ENCODE measurements at regions not wholly inside any gene's neighbourhood (a gene's known extent, or its start where the extent isn't known, plus 50 kb on each side); places are given as distances from the start of the nearest gene placed in this dataset.

- DNase-seq (ENCODE audit: low read depth in 3 of 3), result no peak
These were observed 193.2 kb upstream of the MAP3K1 start for GRCh38 chr5:56622141-56622540.

- DNase-seq (ENCODE audit: low read depth in 3 of 3), result no peak
These were observed 194.3 kb upstream of the MAP3K1 start for GRCh38 chr5:56620903-56621677.

DNA sequence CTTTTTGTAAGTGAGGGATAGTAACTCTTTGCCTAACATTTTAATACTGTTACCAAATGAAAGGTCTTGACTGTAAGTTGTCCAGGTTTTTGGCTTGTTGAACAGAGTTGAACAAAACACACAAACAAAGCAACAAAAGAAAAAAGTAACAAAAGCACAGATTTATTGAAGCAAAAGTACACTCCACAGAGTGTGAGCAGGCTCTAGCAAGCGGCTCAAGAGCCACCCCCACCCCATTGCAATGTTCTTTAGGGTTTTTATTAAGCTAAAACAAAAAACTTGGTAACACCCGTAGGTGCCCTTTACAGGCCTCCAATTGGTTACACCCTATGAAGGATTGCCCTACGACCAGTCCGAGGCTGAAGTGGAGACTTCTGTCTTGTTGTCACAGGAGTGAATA lies 197.4 kb upstream of the MAP3K1 start:
- no peak for DNase-seq (ENCODE audit: low read depth in 3 of 3)

DNA sequence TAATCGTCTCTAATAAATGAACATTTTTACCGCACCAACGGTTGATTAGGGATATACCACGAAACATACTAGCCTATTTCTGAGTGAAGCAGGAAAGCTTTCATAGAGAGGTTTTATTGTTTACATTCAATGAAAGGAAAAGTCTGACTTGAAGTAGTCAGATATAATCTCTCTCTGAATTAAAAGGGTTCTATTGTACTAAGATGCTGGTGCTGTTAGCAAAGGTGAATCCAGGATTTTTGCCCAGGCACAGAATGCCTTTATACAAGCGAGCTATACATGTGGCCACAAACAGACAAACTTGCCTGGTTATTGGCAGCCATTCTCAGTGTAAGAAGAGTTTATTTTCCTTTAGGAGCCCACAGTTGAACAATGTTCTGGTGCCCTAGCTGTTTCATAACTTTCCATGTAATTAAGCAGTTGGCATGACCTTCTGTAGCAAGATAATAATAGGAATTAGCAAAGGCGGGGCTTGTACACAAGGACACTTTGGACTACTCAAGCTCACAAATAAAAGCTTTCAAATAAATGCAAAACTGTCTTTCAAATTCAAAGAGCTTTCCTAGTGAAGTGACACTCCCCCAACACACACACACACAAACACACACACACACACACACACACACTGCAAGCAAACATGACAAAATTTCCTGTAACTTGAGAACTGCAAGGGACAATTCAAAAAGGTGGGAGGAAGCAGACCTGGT lies 198.7 kb upstream of the MAP3K1 start:
- no peak for DNase-seq (ENCODE audit: low read depth in 3 of 3)

DNA sequence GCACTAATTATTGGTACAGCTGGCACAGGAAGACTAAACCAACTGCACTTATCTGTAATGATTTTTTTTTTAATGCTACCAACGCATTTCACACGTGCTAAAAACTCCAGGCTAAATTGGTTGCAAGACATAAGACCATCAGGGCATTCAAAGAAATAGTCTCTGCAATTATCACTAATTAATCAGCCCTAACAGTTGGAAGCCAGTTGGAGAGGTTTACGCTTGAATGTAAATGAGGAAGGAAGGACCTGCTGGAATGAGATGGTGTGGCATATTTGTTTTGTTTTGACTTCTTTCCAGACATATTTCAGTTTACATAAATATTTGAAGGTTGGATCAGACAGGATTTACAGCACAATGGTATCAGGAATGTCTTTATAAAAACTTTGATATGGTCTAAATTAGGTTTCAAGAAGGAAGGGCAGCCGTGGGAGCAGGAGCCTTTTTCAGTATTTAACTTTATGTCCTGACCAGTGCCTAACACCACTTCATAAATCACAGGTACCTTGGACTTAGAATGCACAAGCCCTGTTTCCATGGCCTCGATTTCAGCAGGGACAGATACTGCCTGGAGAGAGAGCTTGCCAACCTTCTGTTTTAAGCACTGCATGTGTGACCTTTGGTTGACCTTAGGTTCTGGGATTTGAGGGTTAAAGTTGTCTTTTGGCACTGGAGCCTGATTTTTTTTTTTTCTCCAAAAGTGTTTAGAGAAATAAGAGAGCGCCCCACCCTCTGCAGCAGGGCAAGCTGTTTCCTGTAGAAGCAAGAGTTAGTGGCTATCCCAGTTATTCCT lies 199.8 kb upstream of the MAP3K1 start:
- no peak for DNase-seq (ENCODE audit: low read depth in 3 of 3)

- peak in 1 of 3 experiments; percentile 6 for DNase-seq (ENCODE audit: low read depth in 3 of 3)
These were observed 202.6 kb upstream of the MAP3K1 start for GRCh38 chr5:56612759-56613158.

DNA sequence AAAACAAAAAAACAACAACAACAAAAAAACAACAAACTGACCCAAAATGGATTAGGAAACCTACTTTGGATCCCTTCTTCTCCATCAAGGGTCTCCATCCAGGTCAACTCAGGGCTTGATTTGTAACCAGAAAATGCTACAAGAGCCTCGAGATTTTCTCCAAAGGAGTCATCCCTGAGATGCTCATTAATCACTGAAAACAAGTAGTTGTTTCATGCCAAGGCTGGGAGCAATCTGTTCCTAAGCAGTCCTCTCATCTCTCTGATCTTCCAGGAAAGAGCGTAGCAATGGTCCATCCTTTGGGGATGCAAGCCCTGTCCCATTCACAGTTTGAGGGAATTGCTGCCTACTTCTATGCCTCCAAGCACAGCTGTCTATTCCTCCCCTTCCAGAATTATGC lies 203.0 kb upstream of the MAP3K1 start:
- DNase-seq (ENCODE audit: low read depth in 3 of 3), result no peak

DNA sequence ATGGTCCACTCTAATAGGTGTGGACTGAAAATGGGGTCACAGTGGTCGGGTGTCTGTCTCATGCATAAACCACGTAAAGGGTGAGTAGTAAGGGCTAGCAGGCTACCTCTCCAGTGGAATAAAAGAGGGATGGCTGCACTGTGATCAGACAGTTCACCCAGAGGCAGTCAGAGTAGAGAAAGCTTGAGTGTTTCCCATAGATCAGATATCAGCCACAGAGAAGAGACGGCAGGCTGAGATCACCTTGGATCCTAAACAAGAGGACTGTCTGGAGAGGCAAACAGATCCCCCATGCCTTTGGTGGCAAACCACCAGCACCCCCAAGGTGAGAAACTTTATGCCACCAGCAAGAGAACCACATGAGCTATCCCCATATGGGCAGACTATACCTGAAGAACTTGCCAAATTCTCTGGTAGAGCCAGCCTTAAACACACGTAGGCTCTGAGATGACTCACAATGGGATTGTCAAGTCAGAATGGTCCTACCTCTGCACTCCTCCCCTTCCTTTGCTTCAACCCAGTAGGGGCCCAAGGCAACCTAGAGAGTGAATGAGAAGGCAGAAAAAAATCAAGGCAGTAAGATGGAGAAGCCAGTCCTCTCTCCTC lies 205.2 kb upstream of the MAP3K1 start:
- peak in 1 of 3 experiments; percentile 6 for DNase-seq (ENCODE audit: low read depth in 3 of 3)

DNA sequence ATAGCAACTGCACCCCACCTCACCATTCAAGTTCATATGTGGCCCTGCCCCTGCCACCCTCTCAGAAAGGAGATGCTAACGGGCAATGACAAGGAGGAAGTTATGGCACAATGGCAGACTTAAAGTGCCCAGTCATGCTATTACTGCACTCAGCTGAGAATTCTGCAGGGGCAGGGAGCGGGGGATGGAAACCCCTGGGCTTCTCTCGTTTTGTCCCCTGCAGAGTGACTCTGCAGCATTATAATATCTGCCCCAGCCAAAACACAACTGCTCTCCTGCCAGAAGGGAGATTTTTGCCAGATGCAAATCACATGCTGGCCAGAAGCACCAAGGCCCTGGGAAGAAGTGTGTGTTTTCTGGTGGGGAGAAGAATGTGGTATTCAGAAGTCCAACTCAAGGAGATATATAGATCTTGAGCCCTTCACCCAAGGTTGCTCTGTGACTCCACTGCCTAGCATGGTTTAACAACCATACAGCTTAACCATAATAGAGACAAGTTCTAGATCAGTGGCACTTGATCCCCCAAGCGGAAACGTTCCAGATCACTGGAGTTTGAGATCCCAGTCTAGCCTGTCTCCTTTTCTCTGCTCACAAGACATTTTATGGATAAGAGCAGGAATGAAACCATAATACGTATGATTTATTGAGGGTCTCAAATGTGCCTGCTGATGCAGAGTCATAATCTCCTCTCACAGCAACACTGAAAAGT lies 207.0 kb upstream of the MAP3K1 start:
- DNase-seq (ENCODE audit: low read depth in 3 of 3), result no peak

DNA sequence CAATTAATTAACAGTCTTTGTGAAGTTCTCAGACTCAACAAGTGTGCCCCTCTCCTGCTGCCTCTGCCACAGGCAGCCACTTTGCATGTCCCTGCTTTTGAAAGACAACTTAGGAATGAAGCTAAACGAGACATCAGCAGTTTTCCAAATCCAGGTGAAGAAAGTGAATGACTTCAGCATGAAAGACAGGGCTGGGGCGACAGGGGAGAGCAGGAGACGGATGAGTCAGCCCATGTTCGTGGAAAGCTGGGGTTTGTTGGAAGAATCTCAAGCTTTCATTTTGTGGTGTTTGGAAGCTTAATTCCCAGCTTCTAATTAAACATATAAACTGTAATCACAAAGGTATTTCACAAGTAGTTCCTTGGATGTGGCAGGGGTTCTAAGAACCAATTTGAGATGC lies 207.8 kb upstream of the MAP3K1 start:
- DNase-seq (ENCODE audit: low read depth in 3 of 3), result no peak

GRCh38 chr5:56607074-56607473 lies 208.3 kb upstream of the MAP3K1 start:
- no peak for DNase-seq (ENCODE audit: low read depth in 3 of 3)

DNA sequence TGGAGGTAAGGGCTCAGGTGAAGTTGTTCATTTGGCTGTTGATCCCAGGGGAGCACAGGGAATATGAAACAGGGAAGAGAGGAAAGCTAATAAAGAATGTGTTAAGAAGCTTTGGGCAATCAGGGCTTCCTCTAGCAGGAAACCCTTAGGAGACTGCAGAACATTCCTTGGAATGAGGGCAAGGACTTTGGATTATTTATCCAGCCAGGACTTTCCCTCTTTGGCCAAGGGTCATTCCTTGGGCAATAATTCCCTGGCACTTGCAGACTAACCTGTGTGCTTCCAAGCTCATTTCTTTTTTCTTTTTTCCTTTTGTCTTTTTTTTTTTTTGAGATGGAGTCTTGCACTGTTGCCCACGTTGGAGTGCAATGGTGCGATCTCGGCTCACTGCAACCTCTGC lies 209.2 kb upstream of the MAP3K1 start:
- DNase-seq (ENCODE audit: low read depth in 3 of 3), result no peak

DNA sequence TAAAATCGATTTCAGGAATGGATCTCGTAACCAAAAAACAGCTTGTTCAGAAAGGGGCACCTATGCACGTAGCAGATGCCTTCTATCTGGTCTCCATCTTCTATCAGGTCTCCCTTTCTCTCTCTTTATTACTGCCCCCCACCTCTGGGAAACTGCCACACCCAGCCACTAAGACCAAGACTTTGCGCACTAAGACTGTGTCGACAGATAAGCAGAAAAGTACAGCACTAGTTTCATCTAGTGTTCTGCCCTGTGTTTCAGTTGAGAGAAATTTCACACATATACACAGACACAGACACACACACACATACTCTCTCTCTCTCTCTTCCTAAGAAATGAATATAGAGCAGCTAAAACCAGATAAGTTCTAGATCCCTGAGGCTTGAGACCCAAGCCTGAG lies 210.1 kb upstream of the MAP3K1 start:
- no peak for DNase-seq (ENCODE audit: low read depth in 3 of 3)

GRCh38 chr5:56601641-56602071 lies 213.7 kb upstream of the MAP3K1 start:
- DNase-seq (ENCODE audit: low read depth in 3 of 3), result no peak

- no peak for DNase-seq (ENCODE audit: low read depth in 3 of 3)
These were observed 216.4 kb upstream of the MAP3K1 start for GRCh38 chr5:56598941-56599340.

GRCh38 chr5:56596155-56596554 lies 219.2 kb upstream of the MAP3K1 start:
- DNase-seq (ENCODE audit: low read depth in 3 of 3), result no peak

DNA sequence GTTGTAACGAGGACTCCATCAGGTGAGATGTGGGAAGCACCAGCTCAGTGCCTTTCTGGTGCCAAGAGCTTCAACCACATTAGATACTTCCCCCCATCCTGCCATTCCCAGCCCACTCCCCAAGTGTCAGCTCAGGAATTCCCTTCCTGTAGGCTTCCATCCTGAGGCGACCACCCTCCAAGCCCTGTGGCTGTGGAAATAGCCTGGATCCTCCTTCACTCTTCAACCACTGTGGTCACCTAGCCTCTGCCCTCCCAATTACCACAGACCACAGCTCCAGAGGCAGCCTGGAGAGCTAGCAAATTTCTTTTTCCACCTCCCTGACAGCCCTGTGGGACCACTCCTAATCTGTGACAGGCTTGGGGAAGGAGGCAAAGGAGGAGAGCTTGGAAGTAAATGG lies 219.8 kb upstream of the MAP3K1 start:
- DNase-seq (ENCODE audit: low read depth in 3 of 3), result no peak

DNA sequence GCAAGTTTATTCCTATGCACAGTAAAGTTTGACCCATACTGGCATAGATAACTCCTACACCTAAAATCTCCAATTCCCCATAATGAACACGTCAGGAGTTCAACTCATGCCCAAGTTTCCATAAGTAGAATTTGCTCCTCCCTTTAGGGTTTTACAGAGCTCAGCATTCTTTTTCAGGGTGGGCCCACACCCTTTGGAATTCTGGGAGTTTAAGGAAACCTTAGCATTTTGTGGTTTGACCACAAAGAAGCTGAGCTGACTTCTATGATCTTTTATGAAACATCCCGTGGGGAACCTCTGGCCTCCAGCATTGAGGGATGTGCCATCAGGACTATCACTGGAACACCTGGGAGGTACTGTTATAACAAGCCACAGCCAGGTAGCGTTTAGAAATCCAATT lies 220.6 kb upstream of the MAP3K1 start:
- DNase-seq (ENCODE audit: low read depth in 3 of 3), result no peak

DNA sequence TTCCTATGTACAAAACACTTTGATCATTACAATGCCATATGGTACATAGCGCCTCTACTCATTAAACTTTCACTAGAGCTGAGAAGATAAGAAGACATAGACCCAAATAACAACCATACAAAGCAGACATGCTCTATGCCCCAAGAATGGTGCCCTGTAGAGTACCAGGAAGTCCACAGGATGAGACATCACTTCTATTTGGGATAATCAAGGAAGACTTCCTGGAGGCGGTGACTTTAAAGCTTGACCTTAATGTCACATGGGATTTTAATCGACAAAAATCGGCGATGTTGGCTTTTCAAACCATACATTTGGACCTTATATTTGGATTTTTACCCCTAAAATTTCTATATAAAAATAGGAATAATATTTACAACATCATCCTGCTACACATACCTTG lies 224.3 kb upstream of the MAP3K1 start:
- no peak for DNase-seq (ENCODE audit: low read depth in 3 of 3)

GRCh38 chr5:56589481-56589860 lies 225.9 kb upstream of the MAP3K1 start:
- DNase-seq (ENCODE audit: low read depth in 3 of 3), result no peak

DNA sequence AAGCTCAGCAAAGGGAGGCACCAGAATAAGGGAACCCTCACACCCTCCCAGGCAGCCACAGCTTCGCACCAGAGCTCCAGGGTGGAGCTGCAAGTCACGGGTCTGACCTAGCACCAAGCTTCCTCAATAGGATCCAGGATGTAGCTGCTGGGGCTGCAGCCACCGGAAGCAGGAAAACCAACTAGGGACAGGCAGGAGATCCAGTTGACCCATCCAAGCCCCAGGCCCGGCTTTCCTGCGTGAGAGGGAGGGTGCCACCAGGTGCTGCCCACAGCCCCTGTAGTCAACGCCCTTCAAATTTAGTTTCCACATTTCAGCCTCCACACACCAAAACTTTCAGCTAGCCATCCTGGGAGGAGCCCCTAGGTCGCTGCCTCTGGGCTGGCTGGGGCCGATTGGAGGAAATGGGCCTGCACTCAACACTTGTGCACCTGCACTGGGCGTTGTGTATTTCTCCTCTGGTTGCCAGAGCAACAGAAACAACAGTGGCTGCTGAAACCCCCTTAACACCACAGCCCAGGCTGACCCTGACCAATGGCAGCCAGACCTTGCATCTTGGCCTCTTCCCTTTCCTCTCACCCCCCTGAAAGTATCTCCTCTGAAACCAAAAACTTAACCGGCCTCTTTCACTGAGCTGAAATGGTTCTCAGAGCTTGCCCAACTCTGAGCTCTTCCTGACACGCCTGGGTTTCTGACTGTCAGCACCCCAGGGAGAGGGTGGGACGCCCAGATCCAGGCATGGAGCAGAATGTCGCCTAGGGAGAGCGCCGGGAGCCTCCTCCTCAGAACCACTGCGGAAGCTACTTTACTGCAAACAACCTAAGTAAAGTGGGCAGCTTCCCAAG lies 226.5 kb upstream of the MAP3K1 start:
- peak in 1 of 3 experiments; percentile 16 for DNase-seq (ENCODE audit: low read depth in 3 of 3)

All from stimulated activated CD4-positive, alpha-beta T cell treated with anti-CD3 and anti-CD28 coated beads, TNF-alpha, amount 100 ng/mL, for 4 hours (primary cell).